Hepatocyte (in vitro differentiated cells): ENCODE measurements at regions not wholly inside any gene's neighbourhood (a gene's known extent, or its start where the extent isn't known, plus 50 kb on each side); places are given as distances from the start of the nearest gene placed in this dataset.
A peak's percentile ranks its signal among the peaks of the same experiment; 100 is the strongest.

Experiments
- DNase-seq: peaks from one replicate; pipeline ENCODE4 v3.0.0-alpha.2; 2016; ENCODE audit warnings: low spot score
- H2AFZ ChIP-seq: fragments of 200-600 bp; sonication (generic); 2 replicates; pipeline ENCODE4 v1.6.0; 2016; ENCODE audit warnings: antibody characterized with exemption, mild to moderate bottlenecking
- H3K27ac ChIP-seq: fragments of 200-600 bp; sonication (generic); 2 replicates; pipeline ENCODE4 v1.5.1; 2016; ENCODE audit warnings: mild to moderate bottlenecking
- H3K27me3 ChIP-seq: fragments of 200-600 bp; sonication (generic); 2 replicates; pipeline ENCODE4 v1.6.1; 2016
- H3K36me3 ChIP-seq: fragments of 200-600 bp; sonication (generic); replicated peaks from 2 replicates; pipeline ENCODE4 v1.5.1; 2016; ENCODE audit warnings: low read depth; ENCODE audit not compliant: insufficient read depth
- H3K4me1 ChIP-seq: fragments of 200-600 bp; sonication (generic); 2 replicates; pipeline ENCODE4 v1.5.1; 2016; ENCODE audit warnings: mild to moderate bottlenecking, moderate library complexity; ENCODE audit not compliant: insufficient read depth
- H3K4me2 ChIP-seq: fragments of 200-600 bp; sonication (generic); 2 replicates; pipeline ENCODE4 v1.6.0; 2016
- H3K4me3 ChIP-seq: fragments of 200-600 bp; sonication (generic); 2 replicates; pipeline ENCODE4 v1.5.1; 2016; ENCODE audit warnings: mild to moderate bottlenecking
- H3K79me2 ChIP-seq: fragments of 200-600 bp; sonication (generic); 2 replicates; pipeline ENCODE4 v1.6.0; 2017; ENCODE audit warnings: mild to moderate bottlenecking
- H3K9me2 ChIP-seq: fragments of 200-600 bp; sonication (generic); replicated peaks from 2 replicates; pipeline ENCODE4 v1.6.0; 2017; ENCODE audit warnings: mild to moderate bottlenecking; ENCODE audit not compliant: insufficient read depth
- H3K9me3 ChIP-seq: fragments of 200-600 bp; sonication (generic); 2 replicates; pipeline ENCODE4 v1.5.1; 2016; ENCODE audit warnings: low read depth, mild to moderate bottlenecking
- H4K20me1 ChIP-seq: fragments of 200-600 bp; sonication (generic); 2 replicates; pipeline ENCODE4 v1.6.0; 2016; ENCODE audit warnings: mild to moderate bottlenecking; ENCODE audit not compliant: insufficient read depth, poor library complexity, severe bottlenecking
- EZH2 ChIP-seq: fragments of 200-600 bp; sonication (generic); IDR thresholded peaks from 2 replicates; pipeline ENCODE4 v1.6.1; 2016; ENCODE audit warnings: antibody characterized with exemption, mild to moderate bottlenecking, borderline replicate concordance
- EZH2phosphoT487 ChIP-seq: fragments of 200-600 bp; sonication (generic); IDR thresholded peaks from one replicate; pipeline ENCODE4 v1.6.1; 2018; ENCODE audit warnings: antibody characterized with exemption, mild to moderate bottlenecking, low read depth, moderate library complexity; ENCODE audit not compliant: unreplicated experiment, severe bottlenecking
- WGBS: methylation state at CpG from one replicate; pipeline ENCODE4 v1.1.6; 2016; ENCODE audit warnings: low lambda C conversion rate; ENCODE audit errors: missing lambda C conversion rate; 5-methylcytosine and 5-hydroxymethylcytosine counted together
- TF ChIP-seq, protein P1 (sequence below): fragments of 200-600 bp; sonication (generic); IDR thresholded peaks from 2 replicates; pipeline ENCODE4 v1.5.1; 2016; ENCODE audit warnings: antibody characterized with exemption, mild to moderate bottlenecking; ENCODE audit not compliant: poor library complexity

DNA sequence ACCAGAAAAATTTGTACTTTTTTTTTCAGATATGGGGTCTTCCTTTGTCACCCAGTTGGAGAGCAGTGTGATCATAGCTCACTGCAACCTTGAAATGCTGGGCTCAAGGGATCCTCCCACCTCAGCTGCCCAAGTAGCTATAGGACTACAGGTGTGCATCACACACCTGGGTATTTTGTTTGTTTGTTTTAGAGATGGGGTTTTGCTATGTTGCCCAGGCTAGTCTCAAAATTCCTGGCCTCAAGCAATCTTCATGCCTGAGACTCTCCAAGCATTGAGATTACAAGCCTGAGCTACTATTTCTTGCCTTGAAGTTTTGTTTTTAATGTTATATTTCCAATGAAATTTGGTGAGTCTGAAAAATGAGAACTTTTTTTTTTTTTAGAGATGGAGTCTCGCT, 847.8 kb downstream of the TRIML1 start:
- Histone ChIP-seq H3K36me3 (no peaks in the 10 kb centered on the region), H2AFZ (no peak overlapping the region), H3K9me2 (no peaks in the 10 kb centered on the region), H3K9me3 (peaks cover 3% of the 10 kb centered on the region), H4K20me1 (no peaks in the 10 kb centered on the region), H3K79me2 (no peaks in the 10 kb centered on the region), H3K4me1 (peaks cover 14% of the 10 kb centered on the region), H3K4me3 (no peak overlapping the region), H3K27ac (no peak overlapping the region), H3K4me2 (no peak overlapping the region), H3K27me3 (no peaks in the 10 kb centered on the region)
- WGBS, result 95% methylated on average over 1 of the region's 1 CpG
- no peak for DNase-seq
- TF ChIP-seq EZH2 (no peak), EZH2phosphoT487 (no peak)
- TF ChIP-seq, protein P1, sequence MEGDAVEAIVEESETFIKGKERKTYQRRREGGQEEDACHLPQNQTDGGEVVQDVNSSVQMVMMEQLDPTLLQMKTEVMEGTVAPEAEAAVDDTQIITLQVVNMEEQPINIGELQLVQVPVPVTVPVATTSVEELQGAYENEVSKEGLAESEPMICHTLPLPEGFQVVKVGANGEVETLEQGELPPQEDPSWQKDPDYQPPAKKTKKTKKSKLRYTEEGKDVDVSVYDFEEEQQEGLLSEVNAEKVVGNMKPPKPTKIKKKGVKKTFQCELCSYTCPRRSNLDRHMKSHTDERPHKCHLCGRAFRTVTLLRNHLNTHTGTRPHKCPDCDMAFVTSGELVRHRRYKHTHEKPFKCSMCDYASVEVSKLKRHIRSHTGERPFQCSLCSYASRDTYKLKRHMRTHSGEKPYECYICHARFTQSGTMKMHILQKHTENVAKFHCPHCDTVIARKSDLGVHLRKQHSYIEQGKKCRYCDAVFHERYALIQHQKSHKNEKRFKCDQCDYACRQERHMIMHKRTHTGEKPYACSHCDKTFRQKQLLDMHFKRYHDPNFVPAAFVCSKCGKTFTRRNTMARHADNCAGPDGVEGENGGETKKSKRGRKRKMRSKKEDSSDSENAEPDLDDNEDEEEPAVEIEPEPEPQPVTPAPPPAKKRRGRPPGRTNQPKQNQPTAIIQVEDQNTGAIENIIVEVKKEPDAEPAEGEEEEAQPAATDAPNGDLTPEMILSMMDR, result no peak

DNA sequence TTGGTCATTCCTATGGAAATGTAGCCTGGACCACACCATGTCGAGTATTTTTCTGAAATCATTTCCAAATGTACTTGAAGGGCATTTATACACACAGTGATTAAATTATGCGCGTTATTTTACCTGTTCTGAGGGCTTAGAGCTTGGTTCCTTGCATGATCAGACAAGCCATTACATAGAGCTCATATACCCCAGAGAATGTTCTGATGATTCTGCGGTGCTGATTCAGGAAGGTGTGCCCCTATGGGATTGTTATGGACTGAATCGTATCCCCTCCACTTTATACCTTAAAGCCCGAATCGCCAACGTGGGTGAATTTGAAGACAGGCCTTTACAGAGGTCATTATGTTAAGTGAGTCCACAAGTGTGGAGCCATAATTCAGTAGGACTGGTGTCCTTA, 848.9 kb downstream of the TRIML1 start:
- no peaks in the 10 kb centered on the region for H3K9me2 ChIP-seq
- no peaks in the 10 kb centered on the region for H4K20me1 ChIP-seq
- no peaks in the 10 kb centered on the region for H3K36me3 ChIP-seq
- H3K27me3 ChIP-seq, result no peaks in the 10 kb centered on the region
- no peak for DNase-seq
- no peak overlapping the region for H3K4me3 ChIP-seq
- no peak for TF ChIP-seq EZH2
- TF ChIP-seq, protein P1, result no peak
- no peak for TF ChIP-seq EZH2phosphoT487
- 96% methylated on average over 8 of the region's 8 CpGs for WGBS
- H3K4me1 ChIP-seq, result peaks cover 14% of the 10 kb centered on the region
- no peaks in the 10 kb centered on the region for H3K79me2 ChIP-seq
- peaks cover 3% of the 10 kb centered on the region for H3K9me3 ChIP-seq
- no peak overlapping the region for H3K4me2 ChIP-seq
- no peak overlapping the region for H2AFZ ChIP-seq
- H3K27ac ChIP-seq, result no peak overlapping the region

DNA sequence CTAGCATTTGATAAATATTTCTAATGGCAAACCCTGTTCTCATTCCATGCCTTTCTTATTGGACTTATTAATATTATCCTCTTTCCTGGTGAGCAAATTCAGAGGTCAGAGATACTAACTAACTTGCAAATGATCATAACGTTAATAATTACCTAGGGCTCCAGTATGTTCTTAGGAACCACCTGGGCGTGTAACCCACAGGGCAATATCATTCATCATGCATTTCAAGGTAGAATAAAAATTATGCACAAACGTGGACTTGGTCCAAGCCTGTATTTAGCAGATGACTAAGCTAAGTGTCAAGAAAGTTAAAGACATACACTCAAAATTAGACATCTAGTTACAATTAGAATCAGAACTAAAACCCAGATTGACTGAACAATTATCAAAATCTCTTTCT, 850.1 kb downstream of the TRIML1 start:
- no peak overlapping the region for H3K4me3 ChIP-seq
- H3K4me2 ChIP-seq, result no peak overlapping the region
- peak; percentile 32 for DNase-seq
- no peaks in the 10 kb centered on the region for H3K27me3 ChIP-seq
- no peaks in the 10 kb centered on the region for H3K9me2 ChIP-seq
- H4K20me1 ChIP-seq, result no peaks in the 10 kb centered on the region
- H3K9me3 ChIP-seq, result peaks cover under 1% of the 10 kb centered on the region
- TF ChIP-seq, protein P1, result no peak
- TF ChIP-seq EZH2, result no peak
- no peak overlapping the region for H3K27ac ChIP-seq
- no peaks in the 10 kb centered on the region for H3K36me3 ChIP-seq
- peaks cover 14% of the 10 kb centered on the region for H3K4me1 ChIP-seq
- H2AFZ ChIP-seq, result no peak overlapping the region
- no peaks in the 10 kb centered on the region for H3K79me2 ChIP-seq
- 73% methylated on average over 3 of the region's 3 CpGs for WGBS

DNA sequence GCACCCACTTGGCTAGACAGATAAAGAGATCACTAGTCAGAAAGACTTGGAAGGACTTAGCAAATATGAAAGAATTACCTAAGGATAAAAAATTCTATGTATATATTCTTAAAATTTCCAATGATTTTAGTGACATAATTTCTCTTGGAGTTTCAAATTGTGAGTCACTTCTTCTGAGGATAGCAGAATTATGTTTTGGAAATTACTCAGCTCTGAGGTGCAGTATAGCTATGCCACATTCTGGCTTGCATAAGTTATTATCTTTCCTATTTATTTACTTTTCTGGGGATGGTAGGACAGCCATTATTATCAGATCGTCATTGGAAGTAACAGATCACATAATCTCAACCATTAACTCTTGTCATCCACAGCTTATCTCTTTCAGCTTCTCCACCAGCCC, 853.5 kb downstream of the TRIML1 start:
- H3K79me2 ChIP-seq, result no peaks in the 10 kb centered on the region
- H4K20me1 ChIP-seq, result no peaks in the 10 kb centered on the region
- no peaks in the 10 kb centered on the region for H3K27me3 ChIP-seq
- no peak overlapping the region for H3K4me2 ChIP-seq
- no peaks in the 10 kb centered on the region for H3K9me3 ChIP-seq
- H3K4me3 ChIP-seq, result no peak overlapping the region
- no peak for DNase-seq
- no peak overlapping the region for H2AFZ ChIP-seq
- no peaks in the 10 kb centered on the region for H3K4me1 ChIP-seq
- no peaks in the 10 kb centered on the region for H3K36me3 ChIP-seq
- TF ChIP-seq, protein P1, result no peak
- TF ChIP-seq EZH2, result no peak
- TF ChIP-seq EZH2phosphoT487, result no peak
- H3K27ac ChIP-seq, result no peak overlapping the region
- H3K9me2 ChIP-seq, result no peaks in the 10 kb centered on the region
- 83% methylated on average over 1 of the region's 1 CpG for WGBS
